NCI-H2227 treated with DMSO at 0.1 percent for 48 hours (cell line): ENCODE measurements at regions not wholly inside any gene's neighbourhood (a gene's known extent, or its start where the extent isn't known, plus 50 kb on each side); places are given as distances from the start of the nearest gene placed in this dataset.

ENCODE experiments used
- DNase-seq: peaks from one replicate; lab custom pipeline; 2025; lab: John Stamatoyannopoulos, UW

GRCh38 chr12:93134175-93134890 is 205.2 kb upstream of the EEA1 start:
- no peak for DNase-seq

- no peak for DNase-seq
These were observed 205.8 kb upstream of the EEA1 start for GRCh38 chr12:93134893-93135285.

- DNase-seq: no peak
These were observed 206.5 kb upstream of the EEA1 start for GRCh38 chr12:93135286-93136239.

- no peak for DNase-seq
These were observed 207.4 kb upstream of the EEA1 start for GRCh38 chr12:93136253-93137055.

- DNase-seq: no peak
These were observed 208.8 kb upstream of the EEA1 start for GRCh38 chr12:93137656-93138612.

- no peak for DNase-seq
These were observed 210.1 kb upstream of the EEA1 start for GRCh38 chr12:93139028-93139665.

GRCh38 chr12:93140325-93140724 is 211.2 kb upstream of the EEA1 start:
- DNase-seq: no peak

GRCh38 chr12:93140801-93141200 is 211.7 kb upstream of the EEA1 start:
- no peak for DNase-seq

- no peak for DNase-seq
These were observed 213.8 kb upstream of the EEA1 start for GRCh38 chr12:93142881-93143280.

- DNase-seq: no peak
These were observed 215.0 kb upstream of the EEA1 start for GRCh38 chr12:93144109-93144508.

GRCh38 chr12:93145086-93145485 is 216.0 kb upstream of the EEA1 start:
- DNase-seq: no peak

GRCh38 chr12:93146263-93146939 is 217.3 kb upstream of the EEA1 start:
- DNase-seq: no peak

GRCh38 chr12:93146970-93147369 is 217.9 kb upstream of the EEA1 start:
- no peak for DNase-seq

- no peak for DNase-seq
These were observed 219.3 kb upstream of the EEA1 start for GRCh38 chr12:93148412-93148811.

GRCh38 chr12:93149229-93149628 is 220.1 kb upstream of the EEA1 start:
- no peak for DNase-seq

GRCh38 chr12:93151079-93151762 is 222.1 kb upstream of the EEA1 start:
- DNase-seq: no peak

- no peak for DNase-seq
These were observed 223.5 kb upstream of the EEA1 start for GRCh38 chr12:93152617-93153016.

- DNase-seq: no peak
These were observed 224.2 kb upstream of the EEA1 start for GRCh38 chr12:93153321-93153720.

- DNase-seq: no peak
These were observed 223.5 kb upstream of the NUDT4 start for GRCh38 chr12:93154096-93154728.
